GM19395 (cell line): ENCODE measurements at regions not wholly inside any gene's neighbourhood (a gene's known extent, or its start where the extent isn't known, plus 50 kb on each side); places are given as distances from the start of the nearest gene placed in this dataset.

Source experiments
- ATAC-seq: cut with Tn5 transposase; IDR thresholded peaks from one replicate; pipeline ENCODE4 v1.9.1; 2021; ENCODE audit warnings: mild to moderate bottlenecking, moderate library complexity; ENCODE audit not compliant: unreplicated experiment

- ATAC-seq: no peak
Measured at GRCh38 chr4:35709080-35709479, 535.2 kb downstream of the ARAP2 start.

- no peak for ATAC-seq
Measured at GRCh38 chr4:35710343-35710742, 534.0 kb downstream of the ARAP2 start.

GRCh38 chr4:35711127-35711526, 533.2 kb downstream of the ARAP2 start:
- no peak for ATAC-seq

GRCh38 chr4:35723973-35724372, 520.3 kb downstream of the ARAP2 start:
- no peak for ATAC-seq

GRCh38 chr4:35725131-35725530, 519.2 kb downstream of the ARAP2 start:
- no peak for ATAC-seq

- ATAC-seq: no peak
Measured at GRCh38 chr4:35730414-35730813, 513.9 kb downstream of the ARAP2 start.

- ATAC-seq: peak; percentile 81
Measured at GRCh38 chr4:35734381-35735098, 509.8 kb downstream of the ARAP2 start.

GRCh38 chr4:35739308-35739707, 505.0 kb downstream of the ARAP2 start:
- ATAC-seq: no peak

GRCh38 chr4:35754047-35754446, 490.3 kb downstream of the ARAP2 start:
- ATAC-seq: no peak

GRCh38 chr4:35757836-35758235, 486.5 kb downstream of the ARAP2 start:
- no peak for ATAC-seq

- ATAC-seq: no peak
Measured at GRCh38 chr4:35760807-35761206, 483.5 kb downstream of the ARAP2 start.

- no peak for ATAC-seq
Measured at GRCh38 chr4:35771571-35771970, 472.7 kb downstream of the ARAP2 start.

- no peak for ATAC-seq
Measured at GRCh38 chr4:35772291-35772690, 472.0 kb downstream of the ARAP2 start.

GRCh38 chr4:35789899-35790574, 454.3 kb downstream of the ARAP2 start:
- ATAC-seq: no peak

- no peak for ATAC-seq
Measured at GRCh38 chr4:35793045-35793722, 451.1 kb downstream of the ARAP2 start.

- no peak for ATAC-seq
Measured at GRCh38 chr4:35793766-35794165, 450.5 kb downstream of the ARAP2 start.

GRCh38 chr4:35800669-35801068, 443.6 kb downstream of the ARAP2 start:
- ATAC-seq: no peak

GRCh38 chr4:35802644-35803043, 441.7 kb downstream of the ARAP2 start:
- no peak for ATAC-seq

- no peak for ATAC-seq
Measured at GRCh38 chr4:35818520-35818919, 425.8 kb downstream of the ARAP2 start.

- ATAC-seq: no peak
Measured at GRCh38 chr4:35820003-35820402, 424.3 kb downstream of the ARAP2 start.

GRCh38 chr4:35824231-35824630, 420.1 kb downstream of the ARAP2 start:
- no peak for ATAC-seq

GRCh38 chr4:35835893-35836292, 408.4 kb downstream of the ARAP2 start:
- ATAC-seq: no peak
